GM23248 (cell line): ENCODE measurements at regions not wholly inside any gene's neighbourhood (a gene's known extent, or its start where the extent isn't known, plus 50 kb on each side); places are given as distances from the start of the nearest gene placed in this dataset.

Source experiments
- DNase-seq: peaks from one replicate; pipeline ENCODE4 v3.0.0-alpha.2; 2015
- H2AFZ ChIP-seq: fragments of 200-600 bp; sonication (generic); 2 replicates; pipeline ENCODE4 v1.6.1; 2016; ENCODE audit warnings: antibody characterized with exemption
- H3F3A ChIP-seq: fragments of 200-600 bp; sonication (generic); 2 replicates; pipeline ENCODE4 v1.6.1; 2016; ENCODE audit warnings: mild to moderate bottlenecking, antibody characterized with exemption, mixed run types; ENCODE audit not compliant: insufficient read depth
- H3K27ac ChIP-seq: fragments of 200-600 bp; sonication (generic); 2 replicates; pipeline ENCODE4 v1.5.1; 2016; ENCODE audit warnings: mild to moderate bottlenecking
- H3K27me3 ChIP-seq: fragments of 200-600 bp; sonication (generic); replicated peaks from 2 replicates; pipeline ENCODE4 v1.6.1; 2016; ENCODE audit warnings: mild to moderate bottlenecking; ENCODE audit not compliant: insufficient read depth
- H3K36me3 ChIP-seq: fragments of 200-600 bp; sonication (generic); 2 replicates; pipeline ENCODE4 v1.6.1; 2016; ENCODE audit warnings: low read depth, mild to moderate bottlenecking
- H3K4me1 ChIP-seq: fragments of 200-600 bp; sonication (generic); 2 replicates; pipeline ENCODE4 v1.6.1; 2016; ENCODE audit warnings: mild to moderate bottlenecking; ENCODE audit not compliant: insufficient read depth
- H3K4me2 ChIP-seq: fragments of 200-600 bp; sonication (generic); one replicate; pipeline ENCODE4 v1.6.1; 2016; ENCODE audit warnings: mild to moderate bottlenecking; ENCODE audit not compliant: unreplicated experiment
- H3K4me3 ChIP-seq: fragments of 200-600 bp; sonication (generic); 2 replicates; pipeline ENCODE4 v1.5.1; 2016; ENCODE audit warnings: mild to moderate bottlenecking
- H3K79me2 ChIP-seq: fragments of 200-600 bp; sonication (generic); 2 replicates; pipeline ENCODE4 v1.6.1; 2016; ENCODE audit warnings: mild to moderate bottlenecking; ENCODE audit not compliant: insufficient read depth
- H3K9ac ChIP-seq: fragments of 200-600 bp; sonication (generic); 2 replicates; pipeline ENCODE4 v1.6.1; 2016; ENCODE audit warnings: mild to moderate bottlenecking
- H3K9me2 ChIP-seq: fragments of 200-600 bp; sonication (generic); 2 replicates; pipeline ENCODE4 v1.6.1; 2016; ENCODE audit warnings: mixed run types, mild to moderate bottlenecking, moderate library complexity; ENCODE audit not compliant: insufficient read depth
- H3K9me3 ChIP-seq: fragments of 200-600 bp; sonication (generic); one replicate; pipeline ENCODE4 v1.6.1; 2017; ENCODE audit warnings: low read depth
- H4K20me1 ChIP-seq: fragments of 200-600 bp; sonication (generic); 2 replicates; pipeline ENCODE4 v1.6.0; 2016; ENCODE audit not compliant: insufficient read depth
- EZH2 ChIP-seq: fragments of 200-600 bp; sonication (generic); IDR thresholded peaks from 2 replicates; pipeline ENCODE4 v1.6.1; 2018; ENCODE audit warnings: antibody characterized with exemption, mild to moderate bottlenecking; ENCODE audit not compliant: insufficient read depth, poor library complexity, severe bottlenecking
- EZH2phosphoT487 ChIP-seq: fragments of 200-600 bp; sonication (generic); IDR thresholded peaks from 2 replicates; pipeline ENCODE4 v1.6.1; 2018; ENCODE audit warnings: antibody characterized with exemption, moderate library complexity, mild to moderate bottlenecking, low read depth; ENCODE audit not compliant: insufficient read depth
- WGBS, 2 experiments: methylation state at CpG; one replicate each; pipeline ENCODE4 v1.1.6; 2015 to 2017; ENCODE audit warnings: low lambda C conversion rate in 2 of 2, low coverage in 1 of 2; ENCODE audit errors: missing lambda C conversion rate in 2 of 2; 5-methylcytosine and 5-hydroxymethylcytosine counted together
- in situ Hi-C: fragments of 300-500 bp; cut with MboI; formaldehyde crosslinking; loops from 2 replicates; pipeline ENCODE4 v1.15.0; 2020

DNA sequence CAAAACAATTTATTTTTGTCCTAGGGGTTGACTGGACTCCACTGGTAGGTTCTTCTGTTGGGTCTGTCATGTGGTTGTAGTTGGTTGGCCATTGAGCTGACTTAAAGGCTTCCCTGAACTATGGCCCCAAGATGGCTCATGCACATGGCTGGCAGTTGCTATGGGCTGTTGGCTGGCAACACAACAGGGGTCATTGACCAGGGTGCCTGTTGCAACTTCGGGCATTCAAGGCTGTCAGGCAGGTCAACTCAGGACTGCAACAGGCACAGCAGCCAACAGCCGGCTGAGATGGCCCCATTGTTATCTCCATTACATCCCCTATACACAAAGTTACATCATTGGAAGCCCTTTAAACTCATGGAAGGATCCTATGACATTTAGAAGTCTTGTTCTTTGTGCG, 109.7 kb upstream of the CPEB2 start:
- Histone ChIP-seq H3K9me3 (no peaks in the 10 kb centered on the region), H3K79me2 (no peaks in the 10 kb centered on the region), H3K9me2 (no peaks in the 10 kb centered on the region), H3K27me3 (no peaks in the 10 kb centered on the region), H4K20me1 (no peaks in the 10 kb centered on the region), H3K9ac (no peak overlapping the region), H3K36me3 (no peaks in the 10 kb centered on the region), H3K4me3 (no peak overlapping the region), H3K4me2 (no peak overlapping the region), H2AFZ (no peak overlapping the region), H3F3A (no peaks in the 10 kb centered on the region), H3K4me1 (no peaks in the 10 kb centered on the region), H3K27ac (no peak overlapping the region)
- in situ Hi-C loops: no loop called here
- DNase-seq: no peak
- TF ChIP-seq EZH2phosphoT487 (no peak), EZH2 (no peak)
- 16 to 22% methylated on average over 3 of the region's 3 CpGs for WGBS, 2 experiments

- no peak overlapping the region for H3K27ac ChIP-seq
- H3F3A ChIP-seq: no peaks in the 10 kb centered on the region
- no peaks in the 10 kb centered on the region for H3K27me3 ChIP-seq
- no peak overlapping the region for H3K9ac ChIP-seq
- H3K36me3 ChIP-seq: no peaks in the 10 kb centered on the region
- TF ChIP-seq EZH2phosphoT487 (no peak), EZH2 (no peak)
- no peaks in the 10 kb centered on the region for H3K79me2 ChIP-seq
- no peak for DNase-seq
- H2AFZ ChIP-seq: no peak overlapping the region
- H4K20me1 ChIP-seq: no peaks in the 10 kb centered on the region
- H3K4me2 ChIP-seq: no peak overlapping the region
- H3K4me1 ChIP-seq: no peaks in the 10 kb centered on the region
- 10 to 16% methylated on average over 3 of the region's 3 CpGs for WGBS, 2 experiments
- no peaks in the 10 kb centered on the region for H3K9me2 ChIP-seq
- no peaks in the 10 kb centered on the region for H3K9me3 ChIP-seq
- in situ Hi-C loops: no loop called here
- no peak overlapping the region for H3K4me3 ChIP-seq
Observed at GRCh38 chr4:14893713-14894112, 108.6 kb upstream of the CPEB2 start.

GRCh38 chr4:14894392-14895292, 107.6 kb upstream of the CPEB2 start:
- Histone ChIP-seq H3K4me1 (no peaks in the 10 kb centered on the region), H3K27me3 (no peaks in the 10 kb centered on the region), H3K9me2 (no peaks in the 10 kb centered on the region), H3K4me2 (no peak overlapping the region), H3F3A (no peaks in the 10 kb centered on the region), H3K9me3 (no peaks in the 10 kb centered on the region), H3K36me3 (no peaks in the 10 kb centered on the region), H4K20me1 (no peaks in the 10 kb centered on the region), H3K9ac (no peak overlapping the region), H3K79me2 (no peaks in the 10 kb centered on the region), H3K4me3 (no peak overlapping the region), H2AFZ (no peak overlapping the region), H3K27ac (no peak overlapping the region)
- WGBS, 2 experiments: 20 to 24% methylated on average over 1 of the region's 1 CpG
- in situ Hi-C loops: no loop called here
- no peak for DNase-seq
- TF ChIP-seq EZH2 (no peak), EZH2phosphoT487 (no peak)

- Histone ChIP-seq H3F3A (no peaks in the 10 kb centered on the region), H4K20me1 (no peaks in the 10 kb centered on the region), H3K79me2 (no peaks in the 10 kb centered on the region), H3K9ac (no peak overlapping the region), H3K9me2 (no peaks in the 10 kb centered on the region), H3K36me3 (no peaks in the 10 kb centered on the region), H3K4me3 (no peak overlapping the region), H3K4me1 (no peaks in the 10 kb centered on the region), H3K27ac (no peak overlapping the region), H2AFZ (no peak overlapping the region), H3K9me3 (no peaks in the 10 kb centered on the region), H3K4me2 (no peak overlapping the region), H3K27me3 (no peaks in the 10 kb centered on the region)
- no peak for TF ChIP-seq EZH2
- TF ChIP-seq EZH2phosphoT487: no peak
- in situ Hi-C loops: no loop called here
- 23 to 32% methylated on average over 2 of the region's 2 CpGs for WGBS, 2 experiments
- no peak for DNase-seq
Observed at GRCh38 chr4:14896656-14897175, 105.6 kb upstream of the CPEB2 start.

DNA sequence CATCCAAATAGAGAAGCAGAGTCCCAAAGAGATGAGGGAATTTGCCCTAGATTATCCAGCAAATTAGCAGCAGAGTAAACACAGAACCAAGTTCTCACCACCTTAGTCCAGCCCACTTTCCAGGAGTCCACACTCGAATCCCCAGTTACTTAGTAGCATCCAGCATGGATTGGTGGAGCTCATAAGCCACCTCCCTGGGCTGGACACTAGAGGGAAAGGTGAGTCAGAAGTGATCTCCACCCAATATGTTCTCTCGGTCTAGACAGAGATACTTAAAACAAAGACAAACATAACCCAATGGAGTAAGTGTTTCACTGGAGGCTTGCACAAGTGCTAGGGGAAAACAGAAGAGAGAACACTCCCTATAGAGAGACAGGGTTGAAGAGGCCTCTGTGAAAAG, 105.1 kb upstream of the CPEB2 start:
- Histone ChIP-seq H3K27ac (no peak overlapping the region), H3K36me3 (no peaks in the 10 kb centered on the region), H3K9me3 (no peaks in the 10 kb centered on the region), H3K79me2 (no peaks in the 10 kb centered on the region), H3K27me3 (no peaks in the 10 kb centered on the region), H4K20me1 (no peaks in the 10 kb centered on the region), H3F3A (no peaks in the 10 kb centered on the region), H3K4me1 (no peaks in the 10 kb centered on the region), H3K4me3 (no peak overlapping the region), H3K9me2 (no peaks in the 10 kb centered on the region), H3K4me2 (no peak overlapping the region), H3K9ac (no peak overlapping the region), H2AFZ (no peak overlapping the region)
- TF ChIP-seq EZH2 (no peak), EZH2phosphoT487 (no peak)
- in situ Hi-C loops: no loop called here
- 48 to 55% methylated on average over 2 of the region's 2 CpGs for WGBS, 2 experiments
- DNase-seq: peak; percentile 12
